GM06990 (cell line): ENCODE measurements at regions not wholly inside any gene's neighbourhood (a gene's known extent, or its start where the extent isn't known, plus 50 kb on each side); places are given as distances from the start of the nearest gene placed in this dataset.

ENCODE experiments used
- DNase-seq: peaks from one replicate; pipeline ENCODE4 v3.0.0-alpha.2; 2011; ENCODE audit not compliant: insufficient read length; ENCODE audit errors: extremely low read depth
- H3K27me3 ChIP-seq: replicated peaks from 2 replicates; pipeline ENCODE4 v1.6.0; 2011; ENCODE audit warnings: low read length; ENCODE audit not compliant: control insufficient read depth, insufficient read depth
- H3K36me3 ChIP-seq: 2 replicates; pipeline ENCODE4 v1.5.1; 2011; ENCODE audit warnings: low read length; ENCODE audit not compliant: control insufficient read depth, insufficient read depth
- H3K4me3 ChIP-seq: replicated peaks from 2 replicates; pipeline ENCODE4 v1.5.1; 2011; ENCODE audit warnings: low read depth, mild to moderate bottlenecking, control low read depth, low read length
- TF ChIP-seq, protein P1 (sequence below): IDR thresholded peaks from 2 replicates; pipeline ENCODE4 v1.5.1; 2011; ENCODE audit warnings: low read length, control low read depth, mild to moderate bottlenecking, inconsistent platforms; ENCODE audit not compliant: insufficient read depth, poor library complexity, severe bottlenecking

DNA sequence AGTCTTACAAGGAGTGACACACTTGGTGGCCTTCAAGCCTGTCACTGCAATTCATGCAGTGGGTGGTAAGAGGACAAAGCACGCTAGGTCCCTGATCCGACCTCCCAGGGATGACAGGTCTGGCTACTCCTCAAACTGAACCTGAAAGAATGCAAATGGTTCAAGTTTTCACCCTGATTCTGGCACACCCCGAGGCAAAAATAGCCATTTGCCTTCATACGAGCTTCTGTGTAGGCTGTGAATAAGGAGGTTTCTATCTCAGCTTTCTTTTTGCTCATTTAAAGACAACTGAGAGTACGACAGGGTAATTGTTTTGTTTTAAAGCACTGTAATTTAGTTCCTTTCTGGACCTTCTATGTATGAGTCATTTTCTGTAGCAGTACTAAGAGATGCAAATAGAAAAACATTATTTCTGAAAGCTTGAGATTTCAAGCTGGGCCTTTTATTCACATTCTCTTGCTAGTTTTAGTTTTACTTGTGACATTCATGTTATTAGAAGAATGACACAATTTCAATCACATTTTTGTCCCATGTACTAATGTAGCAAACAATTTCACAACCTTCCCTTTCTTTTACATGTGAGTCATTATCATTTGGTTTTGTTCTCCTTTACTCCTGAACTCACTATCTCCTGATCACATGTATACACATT is 56.6 kb upstream of the FDX1 start:
- no peaks in the 10 kb centered on the region for H3K36me3 ChIP-seq
- no peaks in the 10 kb centered on the region for H3K27me3 ChIP-seq
- H3K4me3 ChIP-seq = peak overlapping the region; percentile 9; the same call in 1 of the 2 replicates
- TF ChIP-seq, protein P1, sequence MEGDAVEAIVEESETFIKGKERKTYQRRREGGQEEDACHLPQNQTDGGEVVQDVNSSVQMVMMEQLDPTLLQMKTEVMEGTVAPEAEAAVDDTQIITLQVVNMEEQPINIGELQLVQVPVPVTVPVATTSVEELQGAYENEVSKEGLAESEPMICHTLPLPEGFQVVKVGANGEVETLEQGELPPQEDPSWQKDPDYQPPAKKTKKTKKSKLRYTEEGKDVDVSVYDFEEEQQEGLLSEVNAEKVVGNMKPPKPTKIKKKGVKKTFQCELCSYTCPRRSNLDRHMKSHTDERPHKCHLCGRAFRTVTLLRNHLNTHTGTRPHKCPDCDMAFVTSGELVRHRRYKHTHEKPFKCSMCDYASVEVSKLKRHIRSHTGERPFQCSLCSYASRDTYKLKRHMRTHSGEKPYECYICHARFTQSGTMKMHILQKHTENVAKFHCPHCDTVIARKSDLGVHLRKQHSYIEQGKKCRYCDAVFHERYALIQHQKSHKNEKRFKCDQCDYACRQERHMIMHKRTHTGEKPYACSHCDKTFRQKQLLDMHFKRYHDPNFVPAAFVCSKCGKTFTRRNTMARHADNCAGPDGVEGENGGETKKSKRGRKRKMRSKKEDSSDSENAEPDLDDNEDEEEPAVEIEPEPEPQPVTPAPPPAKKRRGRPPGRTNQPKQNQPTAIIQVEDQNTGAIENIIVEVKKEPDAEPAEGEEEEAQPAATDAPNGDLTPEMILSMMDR = no peak
- DNase-seq = peak; percentile 77

DNA sequence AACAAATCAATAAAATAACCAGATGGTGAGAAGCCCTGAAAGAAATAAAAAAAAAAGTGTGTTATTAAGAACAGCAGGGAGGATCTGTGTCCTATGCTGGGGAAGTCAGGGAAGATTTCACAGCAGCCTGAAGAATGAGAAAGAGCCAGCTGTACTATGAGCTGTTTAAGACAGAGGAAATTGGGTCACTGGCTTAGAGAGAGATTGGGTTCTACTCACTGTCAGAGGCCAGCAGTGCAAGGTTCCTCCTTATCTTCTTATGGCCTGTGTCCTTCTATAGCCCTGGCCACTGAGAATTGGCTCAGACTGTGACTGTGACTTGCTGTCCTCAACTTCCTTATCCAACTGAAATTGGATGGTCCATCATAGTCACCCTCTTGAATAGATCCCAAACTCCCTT is 54.8 kb upstream of the FDX1 start:
- Histone ChIP-seq H3K27me3 (no peaks in the 10 kb centered on the region), H3K4me3 (no peak overlapping the region), H3K36me3 (no peaks in the 10 kb centered on the region)
- TF ChIP-seq, protein P1 = no peak
- DNase-seq = no peak

DNA sequence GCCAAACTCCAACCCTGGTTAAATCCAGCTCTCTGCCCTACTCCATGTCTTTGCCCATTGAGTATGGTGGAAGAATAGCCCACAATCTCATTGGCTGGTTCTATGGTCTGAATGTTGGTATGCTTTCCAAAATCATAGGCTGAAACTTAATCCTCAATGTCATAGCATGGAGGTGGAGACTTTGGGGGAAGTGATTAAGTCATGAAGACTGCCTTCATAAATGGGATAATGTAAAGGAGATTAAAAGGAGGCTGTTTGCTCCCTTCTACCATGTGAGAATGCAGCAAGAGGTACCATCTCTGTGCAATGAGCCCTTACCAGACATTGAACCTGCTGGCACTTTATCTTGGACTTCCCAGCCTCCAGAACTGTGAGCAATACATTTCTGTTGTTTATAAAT is 54.4 kb upstream of the FDX1 start:
- no peak for DNase-seq
- TF ChIP-seq, protein P1 = no peak

DNA sequence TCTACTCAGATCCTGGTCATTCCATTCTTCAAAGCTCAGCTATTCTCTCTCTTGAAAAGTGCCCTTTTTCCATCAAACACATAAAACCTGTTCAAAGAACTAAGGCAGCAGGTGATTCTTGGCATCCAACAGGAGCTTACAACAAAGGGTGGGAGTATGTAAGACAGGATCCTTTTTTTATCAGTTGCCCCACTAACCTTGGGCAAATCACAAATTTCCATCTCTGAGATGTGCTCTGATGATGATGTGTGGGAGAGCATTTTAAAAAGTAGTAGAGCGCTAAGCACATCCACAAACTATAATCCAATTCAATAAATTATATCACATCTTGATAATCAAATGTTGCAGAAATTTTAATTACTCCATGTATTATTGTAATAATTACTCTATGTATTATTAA is 53.7 kb upstream of the FDX1 start:
- Histone ChIP-seq H3K27me3 (no peaks in the 10 kb centered on the region), H3K4me3 (no peak overlapping the region), H3K36me3 (no peaks in the 10 kb centered on the region)
- DNase-seq = no peak
- TF ChIP-seq, protein P1 = no peak

More for the DNA sequence above, 54.4 kb upstream of the FDX1 start:
- Histone ChIP-seq H3K27me3 (no peaks in the 10 kb centered on the region), H3K36me3 (no peaks in the 10 kb centered on the region), H3K4me3 (no peak overlapping the region)

DNA sequence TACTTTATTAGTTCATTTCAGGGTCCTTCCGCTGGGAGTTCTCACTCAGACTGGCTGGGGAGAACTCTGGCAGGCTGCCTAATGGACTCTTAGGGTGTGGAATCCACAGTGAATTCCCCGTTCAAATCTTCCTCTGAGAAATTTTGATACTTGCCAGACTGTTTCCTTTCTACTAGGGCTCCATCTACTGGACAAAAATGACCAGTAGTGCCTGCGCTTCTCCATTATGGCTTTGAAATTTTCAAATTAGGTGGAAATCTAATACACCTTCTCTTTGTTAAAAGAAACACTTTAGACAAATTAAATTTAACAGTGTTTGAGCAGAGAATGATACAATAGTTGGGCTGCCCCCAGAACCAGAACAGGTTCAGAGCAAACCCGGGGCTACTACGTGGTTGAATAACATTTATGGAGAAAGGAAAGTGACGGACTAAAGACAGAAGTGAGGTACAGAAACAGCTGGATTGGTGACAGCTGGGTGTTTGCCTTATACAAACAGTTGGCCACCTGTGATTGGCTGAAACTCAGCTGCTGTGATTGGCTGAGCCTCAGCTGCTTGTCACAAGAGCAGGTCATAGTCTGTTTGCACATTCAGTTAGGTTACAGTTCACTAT is 52.9 kb upstream of the FDX1 start:
- TF ChIP-seq, protein P1 = peak; percentile 77
- no peak for DNase-seq
- Histone ChIP-seq H3K4me3 (no peak overlapping the region), H3K36me3 (no peaks in the 10 kb centered on the region), H3K27me3 (no peaks in the 10 kb centered on the region)

DNA sequence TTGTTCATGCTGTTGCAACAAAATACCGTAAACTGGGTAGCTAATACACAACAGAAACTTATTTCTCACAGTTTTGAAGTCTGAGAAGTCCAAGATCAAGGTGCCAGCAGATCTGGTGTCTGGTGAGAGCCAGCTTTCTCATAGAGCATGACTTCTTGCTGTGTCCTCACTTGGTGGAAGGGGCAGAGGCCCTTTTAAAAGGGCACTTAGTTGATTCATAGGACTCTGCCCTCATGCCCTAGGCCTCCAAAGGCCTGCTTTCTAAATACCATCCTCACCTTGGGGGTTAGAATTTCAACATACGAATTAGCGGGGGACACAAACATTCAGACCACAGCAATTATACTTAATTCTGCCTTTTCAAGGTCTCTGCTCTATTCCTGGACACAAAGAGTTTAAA is 52.3 kb upstream of the FDX1 start:
- DNase-seq = no peak

More for the DNA sequence above, 52.3 kb upstream of the FDX1 start:
- Histone ChIP-seq H3K4me3 (no peak overlapping the region), H3K27me3 (no peaks in the 10 kb centered on the region), H3K36me3 (no peaks in the 10 kb centered on the region)
- TF ChIP-seq, protein P1 = no peak
